ENCODE measurements at regions not wholly inside any gene's neighbourhood (a gene's known extent, or its start where the extent isn't known, plus 50 kb on each side); places are given as distances from the start of the nearest gene placed in this dataset.

GRCh38 chr18:73366713-73367112, 498.9 kb upstream of the NETO1 start:
- no peak overlapping the region for H4K5ac ChIP-seq (ENCODE audit: insufficient read length, low read depth, low read length)
- no peaks in the 10 kb centered on the region for H3K4me1 Mint-ChIP-seq
- H2AFZ ChIP-seq (ENCODE audit: low read length) = no peak overlapping the region
- H3K79me2 ChIP-seq (ENCODE audit: insufficient read depth, low read length) = no peaks in the 10 kb centered on the region
- no peak for DNase-seq
- H3K18ac ChIP-seq (ENCODE audit: insufficient read length, low read depth, low read length) = no peak overlapping the region
- H3K27ac ChIP-seq (ENCODE audit: insufficient read length, low read depth, low read length) = no peak overlapping the region
- TF ChIP-seq, protein P1, sequence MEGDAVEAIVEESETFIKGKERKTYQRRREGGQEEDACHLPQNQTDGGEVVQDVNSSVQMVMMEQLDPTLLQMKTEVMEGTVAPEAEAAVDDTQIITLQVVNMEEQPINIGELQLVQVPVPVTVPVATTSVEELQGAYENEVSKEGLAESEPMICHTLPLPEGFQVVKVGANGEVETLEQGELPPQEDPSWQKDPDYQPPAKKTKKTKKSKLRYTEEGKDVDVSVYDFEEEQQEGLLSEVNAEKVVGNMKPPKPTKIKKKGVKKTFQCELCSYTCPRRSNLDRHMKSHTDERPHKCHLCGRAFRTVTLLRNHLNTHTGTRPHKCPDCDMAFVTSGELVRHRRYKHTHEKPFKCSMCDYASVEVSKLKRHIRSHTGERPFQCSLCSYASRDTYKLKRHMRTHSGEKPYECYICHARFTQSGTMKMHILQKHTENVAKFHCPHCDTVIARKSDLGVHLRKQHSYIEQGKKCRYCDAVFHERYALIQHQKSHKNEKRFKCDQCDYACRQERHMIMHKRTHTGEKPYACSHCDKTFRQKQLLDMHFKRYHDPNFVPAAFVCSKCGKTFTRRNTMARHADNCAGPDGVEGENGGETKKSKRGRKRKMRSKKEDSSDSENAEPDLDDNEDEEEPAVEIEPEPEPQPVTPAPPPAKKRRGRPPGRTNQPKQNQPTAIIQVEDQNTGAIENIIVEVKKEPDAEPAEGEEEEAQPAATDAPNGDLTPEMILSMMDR (conservative IDR thresholded peaks at IDR 0.05) = no peak
- peaks cover 2 to 3% of the 10 kb centered on the region in 2 experiments; a peak in 3 of 5 replicates for H3K9me3 Mint-ChIP-seq
- H3K4me1 ChIP-seq (ENCODE audit: insufficient read depth, low read length) = no peaks in the 10 kb centered on the region
- no peak overlapping the region for H2BK12ac ChIP-seq (ENCODE audit: insufficient read length, low read depth, low read length)
- H3K4me2 ChIP-seq (ENCODE audit: insufficient read depth, insufficient read length, low read length) = no peak overlapping the region
- no peak overlapping the region for H2BK120ac ChIP-seq (ENCODE audit: low read depth, low read length, poor library complexity, severe bottlenecking)
- H3K56ac ChIP-seq (ENCODE audit: insufficient read length, low read depth, low read length) = no peak overlapping the region
- H3K27me3 ChIP-seq (ENCODE audit: insufficient read depth, low read length) = no peaks in the 10 kb centered on the region
- no peak overlapping the region for H2BK20ac ChIP-seq (ENCODE audit: low read depth, low read length, poor library complexity, severe bottlenecking)
- no peaks in the 10 kb centered on the region for H4K20me1 ChIP-seq (ENCODE audit: control insufficient read depth, insufficient read depth, insufficient read length)
- no peaks in the 10 kb centered on the region for H3K23me2 ChIP-seq (ENCODE audit: insufficient read length, low read depth, low read length, poor library complexity, severe bottlenecking)
- H2BK5ac ChIP-seq (ENCODE audit: insufficient read length, low read length) = no peak overlapping the region
- H2BK15ac ChIP-seq (ENCODE audit: low read depth, low read length) = no peak overlapping the region
- H3K14ac ChIP-seq (ENCODE audit: insufficient read depth, low read length) = no peak overlapping the region
- no peak overlapping the region for H3K23ac ChIP-seq (ENCODE audit: insufficient read length, low read depth, low read length)
- no peaks in the 10 kb centered on the region for H3K27me3 Mint-ChIP-seq (ENCODE audit: low read depth)
- no peaks in the 10 kb centered on the region for H3K9me3 ChIP-seq (ENCODE audit: control insufficient read depth, low read depth, low read length)
- no peak overlapping the region for H3K4me3 Mint-ChIP-seq
- no peak overlapping the region for H3K27ac Mint-ChIP-seq
- WGBS (ENCODE audit: extremely low coverage, insufficient read length, low lambda C conversion rate) = no CpG with 5 or more reads among the region's 3 CpGs
- H3K36me3 Mint-ChIP-seq (ENCODE audit: insufficient read depth in 1 of 3, low read depth in 3 of 3) = peaks cover 0 to 2% (median 0%) of the 10 kb centered on the region in 3 experiments; a peak in 2 of 7 replicates
- no peak overlapping the region for H4K91ac ChIP-seq (ENCODE audit: insufficient read length, low read depth, low read length)
- H3K9ac ChIP-seq (ENCODE audit: extremely low read depth, insufficient read length, low read length) = no peak overlapping the region
- no peak overlapping the region for H3K4ac ChIP-seq (ENCODE audit: low read depth, low read length)
- no peak overlapping the region for H2AK5ac ChIP-seq (ENCODE audit: insufficient read length, low read length)
- no peaks in the 10 kb centered on the region for H3K79me1 ChIP-seq (ENCODE audit: insufficient read depth, low read depth, low read length, poor library complexity, severe bottlenecking)
- H3T11ph ChIP-seq (ENCODE audit: low read length) = no peak overlapping the region
- H4K8ac ChIP-seq (replicated peaks; ENCODE audit: insufficient read length, low read depth, low read length) = no peak overlapping the region

All from H9 (cell line).